ENCODE measurements at regions not wholly inside any gene's neighbourhood (a gene's known extent, or its start where the extent isn't known, plus 50 kb on each side); places are given as distances from the start of the nearest gene placed in this dataset.
"Not testable (repeated sequence)": the region's sequence is repeated elsewhere in the genome, so short reads cannot be mapped to it uniquely, and the experiment has no call there.

DNA sequence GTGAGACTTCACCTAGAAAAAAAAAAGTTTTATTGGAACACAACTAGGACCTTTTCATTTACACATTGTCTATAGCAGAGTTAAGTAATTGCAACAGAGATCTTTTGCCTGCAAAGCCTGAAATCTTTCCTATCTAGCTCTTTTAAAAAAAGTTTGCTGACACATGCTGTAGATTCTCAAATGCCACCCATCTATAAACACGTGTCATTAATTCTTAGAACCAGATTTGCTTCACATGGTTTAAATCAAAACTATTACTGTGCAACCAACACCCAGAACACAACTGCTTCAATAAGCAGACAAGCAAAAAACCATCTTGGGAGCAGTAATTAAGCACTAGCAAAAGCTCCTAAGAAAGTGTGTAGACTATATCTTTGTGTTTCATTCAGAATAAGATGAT lies 55.0 kb downstream of the OXSM start:
- DNase-seq (ENCODE audit: low spot score): peak; percentile 9

DNA sequence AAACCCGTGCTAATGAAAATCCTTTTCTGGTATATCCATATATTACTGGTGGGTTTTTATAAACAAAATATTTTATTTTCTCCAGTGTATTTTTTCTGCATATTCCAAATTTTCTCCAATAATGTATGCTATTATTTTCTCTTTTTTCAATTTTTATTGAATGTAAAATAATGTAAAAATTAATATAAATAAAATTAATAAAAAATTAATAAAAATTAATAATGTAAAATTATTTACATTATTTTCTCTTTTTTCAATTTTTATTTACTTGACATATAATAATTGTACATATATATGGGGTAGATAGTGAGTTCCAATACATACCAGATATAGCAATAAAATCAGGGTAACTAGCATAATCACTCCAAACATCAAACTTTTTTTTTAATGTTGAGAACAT lies 56.4 kb downstream of the OXSM start:
- DNase-seq (ENCODE audit: low spot score): no peak

DNA sequence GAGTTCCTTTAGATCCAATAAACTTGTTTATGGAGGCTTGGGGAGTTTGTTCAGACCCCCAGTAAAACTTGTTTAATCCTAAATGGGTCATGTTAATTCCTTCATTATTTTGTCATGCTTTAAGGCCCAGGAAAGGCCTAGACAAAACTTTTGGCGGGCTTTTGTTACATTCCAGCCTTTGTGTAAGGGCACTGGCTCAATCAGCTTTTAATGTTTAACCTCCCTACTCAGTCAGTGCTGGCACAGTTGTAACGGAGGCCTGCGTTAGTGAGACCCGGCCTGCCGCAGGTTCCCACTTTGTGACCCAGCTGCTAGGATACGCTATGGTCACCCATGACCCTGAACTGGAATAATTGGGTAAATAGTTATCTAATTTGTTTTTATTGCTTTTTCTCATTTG lies 59.2 kb downstream of the OXSM start:
- DNase-seq (ENCODE audit: low spot score): no peak

DNA sequence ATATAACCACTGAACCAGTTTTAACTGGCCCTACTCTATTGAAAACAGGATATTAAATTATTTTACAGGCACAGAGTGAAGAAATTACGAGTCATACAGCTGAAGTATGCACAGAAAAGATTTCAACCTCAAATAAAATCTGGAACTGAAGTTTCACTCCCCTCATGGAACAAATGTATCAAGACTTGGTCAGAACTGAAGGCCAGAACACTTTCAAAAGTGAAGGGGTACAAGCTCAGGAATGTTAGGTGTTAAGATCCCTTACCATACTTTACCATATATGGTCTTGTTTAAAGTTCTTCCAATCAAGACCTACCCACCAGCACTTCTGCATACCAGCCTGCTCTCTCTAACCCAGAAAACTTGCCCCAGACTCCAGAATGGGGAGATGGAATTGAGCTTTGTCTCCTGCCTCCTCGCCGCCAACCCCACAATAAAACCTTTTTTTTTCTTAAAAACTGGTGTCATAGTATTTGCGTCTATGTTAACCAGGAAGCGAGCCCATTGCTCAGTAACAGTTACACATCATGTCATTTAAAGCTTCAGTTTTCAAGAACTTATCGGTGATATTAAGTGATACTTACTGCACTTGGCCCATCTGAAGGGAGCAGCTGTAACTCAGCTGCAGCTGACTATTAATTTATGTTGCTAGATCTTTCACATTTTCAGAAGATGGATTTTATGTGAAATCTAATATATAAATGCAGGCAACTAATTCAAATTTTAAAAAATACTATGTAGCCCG lies 59.9 kb downstream of the OXSM start:
- no peak for DNase-seq (ENCODE audit: low spot score)

DNA sequence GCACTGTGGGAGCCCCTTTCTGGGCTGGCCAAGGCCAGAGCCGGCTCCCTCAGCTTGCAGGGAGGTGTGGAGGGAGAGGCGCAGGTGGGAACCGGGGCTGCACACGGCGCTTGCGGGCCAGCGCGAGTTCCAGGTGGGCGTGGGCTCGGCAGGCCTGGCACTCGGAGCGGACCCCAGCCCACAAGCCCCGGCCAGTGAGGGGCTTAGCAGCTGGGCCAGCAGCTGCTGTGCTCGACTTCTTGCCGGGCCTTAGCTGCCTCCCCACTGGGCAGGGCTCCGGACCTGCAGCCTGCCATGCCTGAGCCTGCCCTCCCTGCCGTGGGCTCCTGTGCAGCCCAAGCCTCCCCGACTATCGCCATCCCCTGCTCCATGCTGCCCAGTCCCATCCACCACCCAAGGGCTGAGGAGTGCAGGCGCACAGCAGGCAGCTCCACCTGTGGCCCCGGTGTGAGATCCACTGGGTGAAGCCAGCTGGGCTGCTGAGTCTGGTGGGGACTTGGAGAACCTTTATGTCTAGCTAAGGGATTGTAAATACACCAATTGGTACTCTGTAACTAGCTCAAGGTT lies 61.9 kb downstream of the OXSM start:
- not testable (repeated sequence) for DNase-seq (ENCODE audit: low spot score)

DNA sequence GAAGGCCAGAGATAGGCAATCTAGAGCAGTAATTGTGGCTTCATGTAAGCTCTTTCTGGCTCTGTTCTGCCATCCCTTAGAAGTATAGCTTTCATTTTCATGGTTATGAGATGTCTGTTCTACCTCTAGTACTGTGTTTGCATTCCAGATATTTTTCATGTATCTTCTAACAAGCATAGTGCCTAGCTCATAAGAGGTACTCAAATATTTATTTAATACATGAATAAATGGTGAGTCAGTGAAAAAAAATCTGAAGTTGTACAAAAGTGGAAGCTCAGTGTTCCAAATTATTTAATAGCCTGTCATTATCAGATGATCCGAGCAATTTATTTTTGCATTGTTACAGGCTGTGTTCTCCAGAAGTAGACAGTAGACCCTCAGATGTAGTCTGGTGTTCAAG lies 64.3 kb downstream of the OXSM start:
- no peak for DNase-seq (ENCODE audit: low spot score)

DNA sequence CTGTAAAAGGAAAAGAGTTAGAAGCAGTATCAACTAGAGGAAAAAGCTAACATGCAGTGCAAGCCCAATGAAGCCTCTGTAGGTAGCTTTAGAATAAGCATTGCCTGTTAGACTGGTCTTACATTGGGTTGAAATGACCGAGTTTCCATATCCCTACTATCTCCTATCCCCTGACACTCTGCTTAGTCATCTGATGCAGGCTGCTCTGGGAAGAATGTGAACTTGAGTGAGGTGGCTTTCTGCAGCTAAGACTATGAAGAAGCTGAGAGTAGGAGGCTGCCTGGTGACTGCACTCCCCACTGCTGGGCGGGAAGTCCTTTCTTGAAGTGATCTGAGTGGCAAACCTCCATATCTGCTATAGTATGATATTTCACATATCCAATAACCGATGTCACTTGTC lies 64.7 kb downstream of the OXSM start:
- DNase-seq (ENCODE audit: low spot score): no peak

DNA sequence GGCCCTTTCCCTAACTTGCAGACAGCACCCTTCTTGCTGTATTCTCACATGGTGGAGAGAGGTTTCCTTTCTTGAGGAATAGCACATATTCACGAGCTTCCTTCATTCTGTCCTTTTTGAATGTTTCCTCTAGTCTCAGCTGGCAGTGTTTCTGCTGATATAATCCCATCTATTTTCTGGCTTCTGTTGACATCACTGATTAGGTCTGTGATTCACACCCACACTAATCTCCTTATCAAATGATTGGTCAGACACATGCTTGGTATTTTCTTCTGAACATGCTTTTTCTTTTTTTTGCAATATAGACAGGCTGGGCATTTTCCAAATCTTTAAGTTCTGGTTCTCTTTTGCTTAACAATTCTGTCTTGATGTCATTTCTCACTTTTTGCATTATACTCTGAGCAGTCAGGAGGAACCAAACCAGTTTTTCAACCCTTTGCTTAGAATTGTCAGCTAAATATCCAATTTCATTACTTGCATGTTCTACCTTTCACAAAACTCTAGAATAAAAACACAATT lies 65.4 kb downstream of the OXSM start:
- DNase-seq (ENCODE audit: low spot score): no peak

DNA sequence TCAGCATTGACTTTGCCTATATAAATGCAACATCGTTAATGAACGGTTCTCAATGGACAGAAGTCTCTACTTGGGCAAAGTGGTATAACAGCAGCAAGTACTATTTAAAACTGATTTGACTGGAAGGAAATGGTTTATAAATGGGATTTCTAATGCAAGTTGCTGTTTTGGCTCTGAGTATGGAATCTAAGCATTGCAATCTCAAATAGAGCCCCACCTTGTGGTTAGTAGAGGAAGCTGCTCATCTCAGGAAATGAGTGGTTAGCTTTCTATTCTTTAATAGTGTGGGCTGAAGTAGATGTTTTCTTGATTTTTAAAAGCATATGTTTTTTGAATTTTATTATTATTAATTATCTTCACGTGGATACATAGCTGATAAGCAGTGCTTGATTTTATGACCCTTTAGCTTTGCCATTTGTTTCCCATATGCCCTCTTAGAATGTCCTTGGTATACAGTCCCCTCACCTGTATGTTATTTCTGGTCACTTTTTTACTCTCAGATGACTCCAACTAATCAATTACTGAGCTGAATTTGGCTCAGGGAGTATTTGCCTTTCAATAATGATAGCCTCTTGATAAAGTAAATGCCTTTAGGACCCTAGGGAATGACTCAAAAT lies 67.1 kb downstream of the OXSM start:
- peak; percentile 10 for DNase-seq (ENCODE audit: low spot score)

DNA sequence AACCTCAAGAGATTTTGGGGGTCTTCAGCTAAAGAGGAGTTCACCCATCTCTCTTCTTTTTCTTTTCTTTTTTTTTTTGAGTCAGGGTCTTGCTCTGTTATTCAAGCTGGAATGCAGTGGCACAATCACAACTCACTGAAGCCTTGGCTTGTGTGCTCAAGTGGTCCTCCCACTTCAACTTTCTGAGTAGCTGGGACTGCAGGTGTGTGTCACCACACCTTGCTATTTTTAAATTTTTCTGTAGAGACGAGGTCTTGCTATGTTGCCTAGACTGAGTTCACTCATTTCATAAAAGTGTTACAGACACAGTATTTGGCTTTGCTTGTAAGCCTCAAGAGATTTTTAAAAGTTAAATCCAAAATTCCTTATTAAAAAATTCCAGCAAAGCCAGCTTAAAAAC lies 71.7 kb downstream of the OXSM start:
- DNase-seq (ENCODE audit: low spot score): no peak

DNA sequence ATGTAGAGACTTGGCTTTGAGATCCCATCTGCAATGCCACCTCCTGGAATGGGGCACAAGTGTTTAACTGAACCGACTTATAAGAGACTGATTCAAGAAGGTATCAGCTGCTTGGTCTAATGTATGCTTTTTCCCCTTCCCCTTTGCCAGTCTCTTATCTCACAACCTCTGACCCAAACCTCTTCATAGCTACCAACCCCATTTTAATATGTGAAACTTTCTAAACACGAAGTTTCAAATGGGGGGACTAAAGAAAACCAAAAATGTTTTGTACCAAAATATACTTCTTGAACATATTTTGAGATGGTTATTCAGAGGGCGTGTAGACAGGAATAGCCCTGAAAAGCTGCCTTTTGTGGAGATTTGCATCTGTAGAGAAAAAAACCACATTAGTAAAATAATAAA lies 73.1 kb downstream of the OXSM start:
- DNase-seq (ENCODE audit: low spot score): no peak

DNA sequence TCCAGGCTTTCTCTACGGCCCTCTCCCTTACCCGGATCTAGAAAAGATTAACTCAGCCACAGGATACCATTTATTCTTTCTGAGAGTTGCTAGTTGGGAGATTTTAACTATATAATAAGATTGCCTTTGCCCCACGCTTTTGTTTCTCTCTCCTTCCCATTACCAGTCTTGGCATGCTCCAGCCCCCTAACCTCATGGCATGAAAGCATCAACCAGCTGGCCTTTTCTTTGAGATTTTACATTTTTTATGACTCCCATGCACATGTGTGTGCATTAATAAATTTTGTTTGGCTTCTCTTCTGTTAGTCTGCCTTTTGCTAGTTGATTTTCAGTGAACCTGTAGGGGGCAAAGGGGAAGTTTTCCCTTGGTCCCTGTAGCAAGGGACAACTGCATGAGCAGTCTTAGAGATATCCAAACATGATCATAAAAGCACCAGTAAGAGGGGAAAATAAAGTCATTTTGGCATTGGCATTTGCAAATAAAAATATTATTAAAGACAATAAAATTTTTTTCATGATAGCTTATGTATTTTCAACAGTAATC lies 73.6 kb downstream of the OXSM start:
- peak; percentile 8 for DNase-seq (ENCODE audit: low spot score)

DNA sequence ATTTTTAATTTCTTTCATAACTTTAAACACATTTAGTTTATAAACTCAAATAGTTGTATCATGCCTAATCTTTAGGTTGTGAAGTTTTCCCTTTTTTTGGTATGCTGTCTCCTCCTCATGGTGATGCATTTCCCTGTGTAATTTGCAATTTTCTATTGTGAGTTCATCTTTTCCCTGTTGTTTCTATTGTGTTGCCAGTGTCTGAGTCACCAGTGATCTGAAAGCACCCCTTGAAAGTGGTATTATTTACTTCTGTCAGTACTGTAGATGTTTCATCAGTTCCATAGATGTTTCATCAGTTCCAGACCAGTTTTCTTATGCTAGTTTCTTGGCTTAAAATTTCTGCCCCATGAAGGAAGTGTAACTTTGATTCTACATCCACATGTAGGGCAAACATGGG lies 80.6 kb downstream of the OXSM start:
- no peak for DNase-seq (ENCODE audit: low spot score)

DNA sequence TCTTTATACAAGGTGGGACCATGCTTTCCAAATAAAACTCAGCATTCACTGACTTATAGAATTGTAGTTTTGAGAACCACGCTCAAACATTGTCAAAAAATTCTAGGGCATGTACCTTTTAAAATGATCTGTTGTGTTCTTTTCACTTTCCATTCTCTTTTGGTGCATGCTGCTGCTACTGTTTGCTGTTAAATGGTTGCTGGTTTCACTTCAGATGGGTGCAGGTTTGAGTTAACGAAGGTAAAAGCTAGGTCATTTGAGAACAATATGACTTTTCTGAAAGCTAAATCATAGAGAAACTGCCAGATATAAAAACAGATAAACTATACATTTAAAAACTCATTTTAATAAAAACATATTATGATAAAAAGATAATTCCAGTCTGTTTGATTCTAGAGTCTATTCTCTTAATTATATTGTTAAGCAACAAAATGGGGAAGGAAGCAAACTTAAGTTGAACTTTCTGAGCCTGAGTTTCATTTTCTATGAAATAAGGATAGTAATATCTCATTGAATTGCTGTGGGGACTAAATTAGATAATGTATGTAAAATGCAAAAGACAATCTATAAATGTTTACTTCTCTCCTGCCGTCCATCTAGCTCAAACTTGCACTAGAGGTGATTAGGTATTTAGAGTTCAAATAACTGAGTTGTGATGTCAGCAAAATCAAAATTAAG lies 82.4 kb downstream of the OXSM start:
- no peak for DNase-seq (ENCODE audit: low spot score)

DNA sequence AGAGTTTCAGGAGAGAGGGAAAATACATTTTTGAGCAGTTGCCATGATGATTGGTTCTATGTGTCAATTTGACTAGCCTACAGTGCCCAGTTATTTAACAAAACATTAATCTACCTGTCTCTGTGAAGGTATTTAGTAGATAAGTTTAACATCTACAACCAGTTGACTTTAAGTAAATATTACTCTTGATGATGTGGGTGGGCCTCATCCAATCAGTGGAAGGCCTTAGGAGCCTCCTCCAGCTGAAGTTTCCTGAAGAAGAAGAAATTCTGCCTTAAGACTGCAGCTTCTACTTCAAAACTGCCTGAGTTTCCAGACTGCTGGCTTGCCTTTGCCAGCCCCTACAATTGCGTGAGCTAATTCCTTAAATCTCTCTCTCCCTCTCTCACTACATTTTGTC lies 93.6 kb downstream of the OXSM start:
- no peak for DNase-seq (ENCODE audit: low spot score)

DNA sequence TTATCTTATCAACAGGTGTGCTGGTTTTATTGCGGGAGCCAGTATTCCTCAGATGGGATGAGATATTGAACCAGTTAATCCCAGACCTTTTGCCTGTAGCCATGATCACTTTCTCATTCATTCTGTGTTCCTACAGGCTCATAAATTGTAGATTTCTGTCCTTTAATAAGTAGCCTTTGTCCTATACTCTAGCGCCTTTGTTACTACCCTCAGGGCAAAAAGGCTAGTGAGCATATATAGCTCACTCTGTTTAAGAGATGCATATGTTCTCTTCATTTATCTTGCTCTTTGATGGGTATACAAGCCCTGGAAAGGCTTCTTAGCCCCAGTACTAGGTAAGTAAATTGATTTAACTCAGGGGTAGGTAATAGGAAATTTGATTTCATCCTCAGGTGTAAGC lies 95.1 kb downstream of the OXSM start:
- no peak for DNase-seq (ENCODE audit: low spot score)

DNA sequence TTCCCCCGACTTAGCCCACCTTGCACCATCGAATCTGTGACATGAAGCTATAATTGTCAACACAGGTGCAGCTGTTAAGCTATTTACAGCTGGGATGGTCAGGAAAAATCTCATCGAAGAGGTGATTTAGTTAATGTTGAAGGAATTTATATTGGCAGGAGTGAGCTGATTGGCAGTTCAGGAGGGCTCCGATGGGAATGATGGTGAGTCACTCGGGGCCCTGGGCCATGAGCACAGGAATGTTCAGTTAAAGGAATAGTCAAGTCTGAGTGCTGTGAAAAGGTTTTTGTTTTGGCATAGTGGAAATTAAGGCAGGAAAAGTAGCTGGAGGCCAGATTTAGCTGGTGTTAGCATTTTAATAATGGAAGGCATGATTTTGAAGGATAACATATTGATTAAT lies 95.7 kb downstream of the OXSM start:
- no peak for DNase-seq (ENCODE audit: low spot score)

DNA sequence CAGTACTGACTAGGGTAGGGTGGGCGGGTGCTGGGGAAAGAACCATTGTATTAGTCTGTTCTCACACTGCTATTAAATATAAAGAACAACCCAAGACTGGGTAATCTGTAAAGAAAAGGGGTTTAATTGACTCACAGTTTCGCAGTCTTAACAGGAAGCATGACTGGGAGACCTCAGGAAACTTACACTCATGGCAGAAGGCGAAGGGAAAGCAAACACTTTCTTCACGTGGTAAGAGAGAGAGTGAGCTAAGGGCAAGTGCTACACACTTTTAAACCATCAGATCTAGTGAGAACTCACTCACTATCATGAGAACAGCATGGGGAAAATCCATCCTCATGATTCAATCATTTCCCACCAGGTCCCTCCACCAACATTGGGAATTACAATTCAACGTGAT lies 98.0 kb downstream of the OXSM start:
- no peak for DNase-seq (ENCODE audit: low spot score)

DNA sequence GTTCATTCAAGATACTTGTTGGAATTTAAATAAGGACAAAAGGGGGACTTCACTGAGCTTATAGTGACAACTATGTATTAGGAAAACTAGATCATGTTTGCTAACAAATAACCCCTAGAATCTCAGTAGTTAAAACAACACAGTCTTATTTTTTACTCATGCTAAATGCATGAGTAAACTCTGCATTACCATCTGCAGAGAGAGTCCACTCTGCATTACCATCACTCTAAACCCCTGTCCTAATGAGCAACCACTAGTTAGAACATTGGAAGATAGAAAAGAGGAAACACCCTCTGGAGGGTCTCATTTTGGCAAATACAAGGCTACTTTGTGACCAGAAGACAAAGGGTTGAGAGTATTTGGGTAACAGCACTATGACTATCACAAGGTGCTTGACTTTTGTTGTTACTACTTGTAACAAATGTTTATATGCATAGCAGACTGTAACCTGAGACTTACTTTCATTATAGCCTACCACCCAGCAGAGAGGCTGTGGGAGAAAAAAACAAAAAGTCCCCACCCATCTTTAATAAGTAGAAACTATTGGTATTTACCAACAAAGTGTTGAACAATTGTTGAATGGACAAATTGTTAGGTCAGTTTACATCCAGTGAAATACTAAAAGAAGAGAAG lies 99.1 kb downstream of the OXSM start:
- no peak for DNase-seq (ENCODE audit: low spot score)

DNA sequence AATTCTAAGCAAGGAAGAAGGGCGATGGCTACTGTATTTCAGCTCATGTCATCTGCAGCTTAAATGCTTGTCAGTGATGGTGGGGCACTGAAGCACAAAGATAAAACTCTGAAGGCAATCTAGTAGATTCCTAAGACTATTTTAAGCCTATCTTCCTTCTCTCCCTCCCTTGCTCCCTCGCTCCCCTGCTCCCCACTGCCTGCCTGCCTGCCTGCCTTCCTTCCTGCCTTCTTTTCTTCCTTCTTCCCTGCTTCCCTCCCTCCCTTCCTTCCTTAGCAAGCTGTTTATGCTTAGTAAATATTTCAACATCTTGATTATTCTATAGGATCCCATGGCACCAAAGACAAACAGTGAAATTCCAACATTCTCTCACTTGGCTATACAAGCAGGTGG lies 99.6 kb downstream of the OXSM start:
- DNase-seq (ENCODE audit: low spot score): no peak

DNA sequence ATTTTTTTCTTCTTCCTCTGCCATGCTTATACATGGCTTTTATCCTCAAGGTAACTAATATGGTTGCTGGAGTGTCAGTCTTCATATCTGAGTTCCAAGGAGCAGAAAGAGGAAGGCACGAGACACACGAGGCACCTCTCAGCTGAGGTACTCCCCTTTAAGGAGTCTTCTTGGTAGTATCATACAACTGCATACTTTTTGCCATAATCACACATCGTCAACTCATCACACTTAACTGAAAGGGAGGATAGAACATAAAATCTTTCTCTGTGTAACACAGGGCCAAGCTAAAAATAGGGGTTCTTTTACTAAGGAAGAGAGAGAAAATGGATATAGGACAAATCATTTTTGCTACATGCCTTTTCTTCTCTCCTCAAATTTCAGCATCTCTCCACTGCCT lies 104.2 kb downstream of the OXSM start:
- DNase-seq (ENCODE audit: low spot score): no peak

DNA sequence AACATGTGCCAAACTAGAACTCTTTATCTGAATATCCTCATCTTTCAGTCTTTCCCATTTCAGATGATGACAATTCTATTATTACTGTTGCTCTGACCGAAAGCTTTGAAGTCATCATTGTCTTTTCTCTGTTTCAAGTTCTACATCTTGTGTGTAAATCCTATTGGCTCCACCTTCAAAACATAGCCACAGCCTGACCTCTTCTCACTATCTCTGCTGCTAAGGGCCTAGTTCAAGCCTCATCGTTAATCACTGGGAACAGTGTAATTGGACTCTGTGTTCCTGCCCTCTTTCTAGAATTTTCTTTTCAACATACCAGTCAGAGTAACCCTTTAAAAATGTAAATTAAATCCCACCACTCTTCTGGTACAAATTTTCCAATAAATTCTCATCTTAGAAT lies 105.1 kb downstream of the OXSM start:
- DNase-seq (ENCODE audit: low spot score): no peak

All from cerebellar cortex (tissue), 1 donor.